T-cell (primary cell): ENCODE measurements at regions not wholly inside any gene's neighbourhood (a gene's known extent, or its start where the extent isn't known, plus 50 kb on each side); places are given as distances from the start of the nearest gene placed in this dataset.
A peak's percentile ranks its signal among the peaks of the same experiment; 100 is the strongest.
"Not testable (repeated sequence)": the region's sequence is repeated elsewhere in the genome, so short reads cannot be mapped to it uniquely, and the experiment has no call there.

Experiments
- ATAC-seq, 4 experiments: fragments of 200-7000 bp in 3 of 4; fragments of 150-1000 bp in 1 of 4; cut with Tn5 transposase; replicated peaks in 1 of 4; 1 replicate in 3 of 4; 2 replicates in 1 of 4; pipeline ENCODE4 v1.10.0; 2021; ENCODE audit warnings: moderate library complexity in 3 of 4, mild to moderate bottlenecking in 2 of 4, moderate number of reproducible peaks in 1 of 4
- CTCF ChIA-PET, 2 donors: fragments of 300-600 bp; sonication (Branson Sonifier 250); formaldehyde crosslinking; loops; one replicate each; lab custom pipeline; 2022; ENCODE audit warnings: antibody characterized with exemption in 2 of 2; lab: Charles Lee
- POLR2A ChIA-PET, 2 donors: fragments of 300-600 bp; sonication (Branson Sonifier 250); formaldehyde crosslinking; loops; one replicate each; lab custom pipeline; 2022; ENCODE audit warnings: antibody characterized with exemption in 2 of 2; lab: Charles Lee
- DNase-seq, 35 experiments: peaks; one replicate each; pipeline versions ENCODE4 v3.0.0 to v3.0.0-alpha.2; 2013 to 2023
- H3K27ac ChIP-seq: one replicate; pipeline ENCODE4 v1.5.1; 2013; ENCODE audit warnings: low read length
- H3K27me3 ChIP-seq, 2 experiments: replicated peaks in 1 of 2; 1 replicate in 1 of 2; 2 replicates in 1 of 2; pipeline versions ENCODE4 v1.6.1 to v1.7.0; 2013; ENCODE audit warnings: low read length in 1 of 2, mixed read lengths in 1 of 2; ENCODE audit not compliant: control insufficient read depth in 2 of 2, insufficient read depth in 2 of 2; ENCODE audit errors: extremely low read depth in 1 of 2
- H3K36me3 ChIP-seq, 2 donors: 1 replicate in 1 of 2; 2 replicates in 1 of 2; pipeline versions ENCODE4 v1.6.1 to v1.7.0; 2013; ENCODE audit warnings: low read length in 1 of 2; ENCODE audit not compliant: control insufficient read depth in 2 of 2, insufficient read depth in 1 of 2; ENCODE audit errors: extremely low read depth in 1 of 2
- H3K4me1 ChIP-seq, 2 experiments: 1 replicate in 1 of 2; 2 replicates in 1 of 2; pipeline versions ENCODE4 v1.6.1 to v1.7.0; 2013; ENCODE audit warnings: low read length in 2 of 2, mixed read lengths in 1 of 2; ENCODE audit not compliant: insufficient read depth in 2 of 2, control insufficient read depth in 1 of 2; ENCODE audit errors: extremely low read depth in 1 of 2
- H3K4me3 ChIP-seq, 2 donors: 1 replicate in 1 of 2; 2 replicates in 1 of 2; pipeline versions ENCODE4 v1.5.1 to v1.7.0; 2013; ENCODE audit warnings: mild to moderate bottlenecking in 2 of 2, low read length in 1 of 2, moderate library complexity in 1 of 2; ENCODE audit not compliant: control insufficient read depth in 1 of 2; ENCODE audit errors: extremely low read depth in 1 of 2
- H3K9me3 ChIP-seq: 2 replicates; pipeline ENCODE4 v1.7.0; 2013
- H3K27ac Mint-ChIP-seq, 2 donors: one replicate each; pipeline ENCODE4 v1.8.0; 2020 to 2021; ENCODE audit warnings: mild to moderate bottlenecking in 2 of 2, mixed read lengths in 2 of 2
- H3K27me3 Mint-ChIP-seq, 2 donors: one replicate each; pipeline ENCODE4 v1.8.0; 2021 to 2022; ENCODE audit warnings: mixed read lengths in 2 of 2
- H3K36me3 Mint-ChIP-seq: one replicate; pipeline ENCODE4 v1.8.0; 2021; ENCODE audit warnings: mixed read lengths
- H3K4me1 Mint-ChIP-seq, 3 donors: one replicate each; pipeline ENCODE4 v1.8.0; 2020 to 2022; ENCODE audit warnings: mixed read lengths in 3 of 3, mild to moderate bottlenecking in 1 of 3
- H3K4me3 Mint-ChIP-seq, 3 donors: one replicate each; pipeline ENCODE4 v1.8.0; 2020 to 2022; ENCODE audit warnings: mild to moderate bottlenecking in 3 of 3, mixed read lengths in 3 of 3, moderate library complexity in 3 of 3
- H3K9me3 Mint-ChIP-seq, 3 donors: one replicate each; pipeline ENCODE4 v1.8.0; 2020 to 2022; ENCODE audit warnings: mixed read lengths in 3 of 3
- WGBS: methylation state at CpG from one replicate; pipeline ENCODE4 v1.1.5; 2013; ENCODE audit warnings: missing lambda C conversion rate; ENCODE audit not compliant: insufficient coverage; 5-methylcytosine and 5-hydroxymethylcytosine counted together

- H3K4me3 ChIP-seq, ATAC-seq, H3K27me3 ChIP-seq, H3K36me3 ChIP-seq, H3K36me3 Mint-ChIP-seq, H3K9me3 ChIP-seq, H3K9me3 Mint-ChIP-seq, H3K27me3 Mint-ChIP-seq: not testable (repeated sequence)
- H3K27ac Mint-ChIP-seq = peak overlapping the region; percentile 99
- peak overlapping the region; percentile 93 for H3K27ac ChIP-seq
- peak overlapping the region; percentile 47 to 96 (median 84) for H3K4me3 Mint-ChIP-seq
- ChIA-PET POLR2A (interaction anchor here in 1 of 2 donors (1.7 kb wide), 1 partner anchor 14 kb away, joined by 11 read pairs; no protein-coding TSS in a partner anchor), CTCF (interaction anchor here in 1 of 2 donors (0.6 kb wide), 1 partner anchor 9 kb away, joined by 3 read pairs; no protein-coding TSS in a partner anchor)
- peaks cover 45 to 53% (median 46%) of the 10 kb centered on the region in 3 donors for H3K4me1 Mint-ChIP-seq
- H3K4me1 ChIP-seq = peaks cover 10 to 18% of the 10 kb centered on the region in 2 experiments
- 94% methylated on average over 14 of the region's 18 CpGs for WGBS
- peak in 1 of 35 experiments; percentile 35 for DNase-seq
These were observed 95.8 kb downstream of the PPIAL4G start for GRCh38 chr1:148387122-148387948.

- no peaks in the 10 kb centered on the region for H3K9me3 Mint-ChIP-seq
- Histone ChIP-seq H3K4me1 (peaks cover 10 to 18% of the 10 kb centered on the region in 2 experiments), H3K36me3 (no peaks in the 10 kb centered on the region), H3K27ac (no peak overlapping the region), H3K4me3 (no peak overlapping the region), H3K27me3 (no peaks in the 10 kb centered on the region), H3K9me3 (no peaks in the 10 kb centered on the region)
- DNase-seq (no peak), ATAC-seq (no peak)
- ChIA-PET CTCF (no interaction called here), POLR2A (no interaction called here)
- WGBS = no CpG with 5 or more reads among the region's 1 CpG
- H3K4me1 Mint-ChIP-seq = peaks cover 41 to 50% (median 42%) of the 10 kb centered on the region in 3 donors
- peak overlapping the region; percentile 82 to 86 for H3K27ac Mint-ChIP-seq
- no peaks in the 10 kb centered on the region for H3K27me3 Mint-ChIP-seq
- peak overlapping the region in 1 of 3 donors; percentile 96 for H3K4me3 Mint-ChIP-seq
- H3K36me3 Mint-ChIP-seq = no peaks in the 10 kb centered on the region
These were observed 96.5 kb downstream of the PPIAL4G start for GRCh38 chr1:148386617-148387016.

- Mint-ChIP-seq H3K27ac (peak overlapping the region; percentile 82 to 86), H3K4me1 (peaks cover 41 to 50% (median 42%) of the 10 kb centered on the region in 3 donors)
- ATAC-seq, H3K36me3 Mint-ChIP-seq, DNase-seq, H3K9me3 Mint-ChIP-seq, H3K27ac ChIP-seq, H3K27me3 ChIP-seq, H3K9me3 ChIP-seq, H3K36me3 ChIP-seq, H3K4me3 Mint-ChIP-seq, H3K4me3 ChIP-seq, H3K27me3 Mint-ChIP-seq: not testable (repeated sequence)
- no CpG with 5 or more reads among the region's 4 CpGs for WGBS
- H3K4me1 ChIP-seq = peaks cover 10 to 18% of the 10 kb centered on the region in 2 experiments
- ChIA-PET POLR2A (interaction anchor here in 1 of 2 donors (1.0 kb wide), 1 partner anchor 11 kb away, joined by 3 read pairs; no protein-coding TSS in a partner anchor), CTCF (interaction anchor here in 1 of 2 donors (0.9 kb wide), 1 partner anchor 13 kb away, joined by 3 read pairs; no protein-coding TSS in a partner anchor)
These were observed 97.1 kb downstream of the PPIAL4G start for GRCh38 chr1:148386031-148386398.

GRCh38 chr1:148385371-148386030 is 97.6 kb downstream of the PPIAL4G start:
- ATAC-seq = no peak
- ChIA-PET POLR2A (interaction anchor here in 1 of 2 donors (1.0 kb wide), 1 partner anchor 11 kb away, joined by 3 read pairs; no protein-coding TSS in a partner anchor), CTCF (interaction anchor here in 1 of 2 donors (0.9 kb wide), 1 partner anchor 12 kb away, joined by 3 read pairs; no protein-coding TSS in a partner anchor)
- Histone ChIP-seq H3K27me3 (no peaks in the 10 kb centered on the region), H3K27ac (no peak overlapping the region), H3K4me1 (peaks cover 10 to 18% of the 10 kb centered on the region in 2 experiments), H3K9me3 (no peaks in the 10 kb centered on the region), H3K4me3 (no peak overlapping the region), H3K36me3 (no peaks in the 10 kb centered on the region)
- H3K27ac Mint-ChIP-seq = peak overlapping the region; percentile 44 to 82
- H3K27me3 Mint-ChIP-seq = no peaks in the 10 kb centered on the region
- H3K36me3 Mint-ChIP-seq = no peaks in the 10 kb centered on the region
- DNase-seq = no peak
- H3K9me3 Mint-ChIP-seq = no peaks in the 10 kb centered on the region
- 69% methylated on average over 4 of the region's 4 CpGs for WGBS
- no peak overlapping the region for H3K4me3 Mint-ChIP-seq
- H3K4me1 Mint-ChIP-seq = peaks cover 41 to 50% (median 42%) of the 10 kb centered on the region in 3 donors

GRCh38 chr1:148383966-148384365 is 99.1 kb downstream of the PPIAL4G start:
- Mint-ChIP-seq H3K9me3 (no peaks in the 10 kb centered on the region), H3K36me3 (no peaks in the 10 kb centered on the region), H3K4me3 (no peak overlapping the region), H3K4me1 (peaks cover 40 to 44% (median 40%) of the 10 kb centered on the region in 3 donors), H3K27me3 (no peaks in the 10 kb centered on the region), H3K27ac (no peak overlapping the region)
- Histone ChIP-seq H3K27ac (no peak overlapping the region), H3K27me3 (no peaks in the 10 kb centered on the region), H3K36me3 (no peaks in the 10 kb centered on the region), H3K4me3 (no peak overlapping the region), H3K4me1 (peaks cover 7 to 18% of the 10 kb centered on the region in 2 experiments), H3K9me3 (no peaks in the 10 kb centered on the region)
- DNase-seq = no peak
- ChIA-PET POLR2A (no interaction called here), CTCF (no interaction called here)
- WGBS = 75% methylated on average over 2 of the region's 5 CpGs
- ATAC-seq = no peak

- Mint-ChIP-seq H3K9me3 (no peaks in the 10 kb centered on the region), H3K27me3 (no peaks in the 10 kb centered on the region), H3K36me3 (no peaks in the 10 kb centered on the region), H3K27ac (no peak overlapping the region), H3K4me3 (peak overlapping the region in 1 of 3 donors; percentile 49), H3K4me1 (peaks cover 14 to 15% (median 15%) of the 10 kb centered on the region in 3 donors)
- Histone ChIP-seq H3K36me3 (no peaks in the 10 kb centered on the region), H3K4me3 (no peak overlapping the region), H3K9me3 (no peaks in the 10 kb centered on the region), H3K27ac (no peak overlapping the region), H3K4me1 (peaks cover 0 to 4% of the 10 kb centered on the region in 2 experiments), H3K27me3 (no peaks in the 10 kb centered on the region)
- DNase-seq (no peak), ATAC-seq (no peak)
- 78% methylated on average over 8 of the region's 16 CpGs for WGBS
- CTCF ChIA-PET = no interaction called here
- POLR2A ChIA-PET = no interaction called here
These were observed 103.4 kb downstream of the PPIAL4G start for GRCh38 chr1:148379697-148380096.
